Renal pelvis (tissue), 1 donor: ENCODE measurements at regions not wholly inside any gene's neighbourhood (a gene's known extent, or its start where the extent isn't known, plus 50 kb on each side); places are given as distances from the start of the nearest gene placed in this dataset.
"Not testable (repeated sequence)": the region's sequence is repeated elsewhere in the genome, so short reads cannot be mapped to it uniquely, and the experiment has no call there.

Experiments used
- DNase-seq: peaks from one replicate; pipeline ENCODE4 v3.0.0-alpha.2; 2013

GRCh38 chr5:115435778-115436712 is 108.5 kb downstream of the FEM1C start:
- DNase-seq = no peak

GRCh38 chr5:115435065-115435777 is 109.4 kb downstream of the FEM1C start:
- DNase-seq = no peak

GRCh38 chr5:115433918-115434317 is 110.7 kb downstream of the FEM1C start:
- DNase-seq = no peak

GRCh38 chr5:115432691-115433090 is 111.9 kb downstream of the FEM1C start:
- DNase-seq = peak; percentile 66

- DNase-seq = no peak
Observed at GRCh38 chr5:115431116-115431515, 113.5 kb downstream of the FEM1C start.

- no peak for DNase-seq
Observed at GRCh38 chr5:115430374-115430773, 114.2 kb downstream of the FEM1C start.

- no peak for DNase-seq
Observed at GRCh38 chr5:115429345-115429940, 115.1 kb downstream of the FEM1C start.

- no peak for DNase-seq
Observed at GRCh38 chr5:115428676-115429075, 115.9 kb downstream of the FEM1C start.

- DNase-seq = no peak
Observed at GRCh38 chr5:115428248-115428647, 116.3 kb downstream of the FEM1C start.

GRCh38 chr5:115424446-115424845 is 120.1 kb downstream of the FEM1C start:
- DNase-seq = no peak

- no peak for DNase-seq
Observed at GRCh38 chr5:115424030-115424429, 120.5 kb downstream of the FEM1C start.

- no peak for DNase-seq
Observed at GRCh38 chr5:115423541-115423940, 121.0 kb downstream of the FEM1C start.

- DNase-seq = no peak
Observed at GRCh38 chr5:115423051-115423450, 121.5 kb downstream of the FEM1C start.

- DNase-seq = not testable (repeated sequence)
Observed at GRCh38 chr5:115420812-115421211, 123.8 kb downstream of the FEM1C start.

- DNase-seq = no peak
Observed at GRCh38 chr5:115419846-115420585, 123.6 kb upstream of the CCDC112 start.

GRCh38 chr5:115418788-115419187 is 122.3 kb upstream of the CCDC112 start:
- no peak for DNase-seq

GRCh38 chr5:115417076-115417475 is 120.6 kb upstream of the CCDC112 start:
- DNase-seq = no peak

GRCh38 chr5:115415143-115415491 is 118.7 kb upstream of the CCDC112 start:
- no peak for DNase-seq

- peak; percentile 14 for DNase-seq
Observed at GRCh38 chr5:115414406-115415142, 118.1 kb upstream of the CCDC112 start.

GRCh38 chr5:115413651-115414050 is 117.2 kb upstream of the CCDC112 start:
- DNase-seq = no peak

- no peak for DNase-seq
Observed at GRCh38 chr5:115409094-115409493, 112.6 kb upstream of the CCDC112 start.
